HG03354 (cell line): ENCODE measurements at regions not wholly inside any gene's neighbourhood (a gene's known extent, or its start where the extent isn't known, plus 50 kb on each side); places are given as distances from the start of the nearest gene placed in this dataset.

Experiments used
- ATAC-seq: cut with Tn5 transposase; IDR thresholded peaks from one replicate; pipeline ENCODE4 v1.9.1; 2021; ENCODE audit warnings: mild to moderate bottlenecking; ENCODE audit not compliant: unreplicated experiment, poor library complexity, severe bottlenecking

GRCh38 chr3:35336601-35337000 is 302.7 kb upstream of the ARPP21 start:
- no peak for ATAC-seq

- no peak for ATAC-seq
These were observed 301.1 kb upstream of the ARPP21 start for GRCh38 chr3:35338186-35338585.

- no peak for ATAC-seq
These were observed 259.1 kb upstream of the ARPP21 start for GRCh38 chr3:35380196-35380595.

- ATAC-seq = no peak
These were observed 256.1 kb upstream of the ARPP21 start for GRCh38 chr3:35383216-35383615.

- ATAC-seq = no peak
These were observed 255.4 kb upstream of the ARPP21 start for GRCh38 chr3:35383719-35384555.

- no peak for ATAC-seq
These were observed 254.1 kb upstream of the ARPP21 start for GRCh38 chr3:35385271-35385670.

- no peak for ATAC-seq
These were observed 249.4 kb upstream of the ARPP21 start for GRCh38 chr3:35389907-35390306.

- no peak for ATAC-seq
These were observed 247.1 kb upstream of the ARPP21 start for GRCh38 chr3:35392187-35392586.

GRCh38 chr3:35393901-35394799 is 245.2 kb upstream of the ARPP21 start:
- no peak for ATAC-seq

GRCh38 chr3:35394905-35395304 is 244.4 kb upstream of the ARPP21 start:
- no peak for ATAC-seq

- no peak for ATAC-seq
These were observed 237.7 kb upstream of the ARPP21 start for GRCh38 chr3:35401671-35402070.

GRCh38 chr3:35404571-35404970 is 234.8 kb upstream of the ARPP21 start:
- ATAC-seq = no peak

GRCh38 chr3:35408882-35409281 is 230.4 kb upstream of the ARPP21 start:
- ATAC-seq = no peak

GRCh38 chr3:35409991-35410390 is 229.3 kb upstream of the ARPP21 start:
- no peak for ATAC-seq

GRCh38 chr3:35413483-35413882 is 225.8 kb upstream of the ARPP21 start:
- ATAC-seq = no peak

GRCh38 chr3:35417080-35417479 is 222.2 kb upstream of the ARPP21 start:
- no peak for ATAC-seq

GRCh38 chr3:35422101-35422500 is 217.2 kb upstream of the ARPP21 start:
- no peak for ATAC-seq

- ATAC-seq = no peak
These were observed 216.3 kb upstream of the ARPP21 start for GRCh38 chr3:35422836-35423601.

- no peak for ATAC-seq
These were observed 212.9 kb upstream of the ARPP21 start for GRCh38 chr3:35426366-35426958.

GRCh38 chr3:35437381-35437780 is 201.9 kb upstream of the ARPP21 start:
- no peak for ATAC-seq
